Astrocyte of the spinal cord (primary cell): ENCODE measurements at regions not wholly inside any gene's neighbourhood (a gene's known extent, or its start where the extent isn't known, plus 50 kb on each side); places are given as distances from the start of the nearest gene placed in this dataset.

Source experiments
- DNase-seq: peaks from one replicate; pipeline ENCODE4 v3.0.0; 2011; ENCODE audit warnings: low read depth, low spot score
- H3K4me3 ChIP-seq: 2 replicates; pipeline ENCODE4 v1.5.1; 2011; ENCODE audit warnings: low read depth, mild to moderate bottlenecking, low read length, moderate library complexity
- CTCF ChIP-seq: IDR thresholded peaks from 2 replicates; pipeline ENCODE4 v1.5.1; 2012; ENCODE audit warnings: low read depth, mild to moderate bottlenecking, low read length, inconsistent platforms
- in situ Hi-C: cut with HindIII; loops from 2 replicates; pipeline ENCODE4 v1.10.0; 2017; ENCODE audit warnings: low sequenced_read_pairs

- DNase-seq: no peak
- TF ChIP-seq CTCF: no peak
- H3K4me3 ChIP-seq: no peak overlapping the region
- in situ Hi-C loops: no loop called here
Observed at GRCh38 chr4:116361790-116362189, 723.6 kb downstream of the TRAM1L1 start.

GRCh38 chr4:116358633-116359222 lies 726.6 kb downstream of the TRAM1L1 start:
- peak; percentile 83 for DNase-seq
- in situ Hi-C loops: no loop called here
- TF ChIP-seq CTCF: peak; percentile 70
- H3K4me3 ChIP-seq: no peak overlapping the region

- in situ Hi-C loops: no loop called here
- no peak for TF ChIP-seq CTCF
- H3K4me3 ChIP-seq: no peak overlapping the region
- peak; percentile 65 for DNase-seq
Observed at GRCh38 chr4:116357758-116358157, 727.6 kb downstream of the TRAM1L1 start.

- DNase-seq: no peak
- in situ Hi-C loops: no loop called here
- no peak overlapping the region for H3K4me3 ChIP-seq
- TF ChIP-seq CTCF: no peak
Observed at GRCh38 chr4:116346750-116347149, 738.6 kb downstream of the TRAM1L1 start.

GRCh38 chr4:116343809-116344208 lies 741.6 kb downstream of the TRAM1L1 start:
- no peak overlapping the region for H3K4me3 ChIP-seq
- in situ Hi-C loops: no loop called here
- no peak for DNase-seq
- TF ChIP-seq CTCF: no peak

GRCh38 chr4:116342143-116342542 lies 743.2 kb downstream of the TRAM1L1 start:
- no peak for DNase-seq
- TF ChIP-seq CTCF: no peak
- in situ Hi-C loops: no loop called here
- no peak overlapping the region for H3K4me3 ChIP-seq

GRCh38 chr4:116332508-116332907 lies 752.9 kb downstream of the TRAM1L1 start:
- H3K4me3 ChIP-seq: no peak overlapping the region
- in situ Hi-C loops: no loop called here
- no peak for DNase-seq
- TF ChIP-seq CTCF: no peak
